ENCODE measurements at regions not wholly inside any gene's neighbourhood (a gene's known extent, or its start where the extent isn't known, plus 50 kb on each side); places are given as distances from the start of the nearest gene placed in this dataset.

GRCh38 chr4:12658146-12658545 lies 826.0 kb downstream of the RAB28 start:
- TF ChIP-seq ZFX (IDR thresholded peaks at IDR 0.05; ENCODE audit: borderline replicate concordance) = no peak
- TF ChIP-seq CTCF (IDR thresholded peaks at IDR 0.05) = no peak
- H3K27ac ChIP-seq = no peak overlapping the region

- no peak overlapping the region for H3K27ac ChIP-seq
These were observed 832.3 kb downstream of the RAB28 start for GRCh38 chr4:12651876-12652275.

GRCh38 chr4:12645732-12646131 lies 838.4 kb downstream of the RAB28 start:
- H3K27ac ChIP-seq = no peak overlapping the region
- no peak for TF ChIP-seq CTCF (IDR thresholded peaks at IDR 0.05)
- no peak for TF ChIP-seq ZFX (IDR thresholded peaks at IDR 0.05; ENCODE audit: borderline replicate concordance)

More at GRCh38 chr4:12651876-12652275, 832.3 kb downstream of the RAB28 start:
- no peak for TF ChIP-seq ZFX (IDR thresholded peaks at IDR 0.05; ENCODE audit: borderline replicate concordance)
- TF ChIP-seq CTCF (IDR thresholded peaks at IDR 0.05) = no peak

- H3K27ac ChIP-seq = no peak overlapping the region
- TF ChIP-seq CTCF (IDR thresholded peaks at IDR 0.05) (no peak), ZFX (IDR thresholded peaks at IDR 0.05; ENCODE audit: borderline replicate concordance) (no peak)
These were observed 839.9 kb downstream of the RAB28 start for GRCh38 chr4:12644261-12644660.

- no peak overlapping the region for H3K27ac ChIP-seq
- no peak for TF ChIP-seq CTCF (IDR thresholded peaks at IDR 0.05)
- TF ChIP-seq ZFX (IDR thresholded peaks at IDR 0.05; ENCODE audit: borderline replicate concordance) = no peak
These were observed 847.9 kb downstream of the RAB28 start for GRCh38 chr4:12636191-12636590.

- H3K27ac ChIP-seq = no peak overlapping the region
- TF ChIP-seq CTCF (IDR thresholded peaks at IDR 0.05) (no peak), ZFX (IDR thresholded peaks at IDR 0.05; ENCODE audit: borderline replicate concordance) (no peak)
These were observed 848.5 kb downstream of the RAB28 start for GRCh38 chr4:12635629-12636028.

GRCh38 chr4:12633053-12633651 lies 851.0 kb downstream of the RAB28 start:
- H3K27ac ChIP-seq = no peak overlapping the region
- TF ChIP-seq ZFX (IDR thresholded peaks at IDR 0.05; ENCODE audit: borderline replicate concordance) = no peak
- TF ChIP-seq CTCF (IDR thresholded peaks at IDR 0.05) = peak; percentile 91
